ENCODE measurements at regions not wholly inside any gene's neighbourhood (a gene's known extent, or its start where the extent isn't known, plus 50 kb on each side); places are given as distances from the start of the nearest gene placed in this dataset.

DNA sequence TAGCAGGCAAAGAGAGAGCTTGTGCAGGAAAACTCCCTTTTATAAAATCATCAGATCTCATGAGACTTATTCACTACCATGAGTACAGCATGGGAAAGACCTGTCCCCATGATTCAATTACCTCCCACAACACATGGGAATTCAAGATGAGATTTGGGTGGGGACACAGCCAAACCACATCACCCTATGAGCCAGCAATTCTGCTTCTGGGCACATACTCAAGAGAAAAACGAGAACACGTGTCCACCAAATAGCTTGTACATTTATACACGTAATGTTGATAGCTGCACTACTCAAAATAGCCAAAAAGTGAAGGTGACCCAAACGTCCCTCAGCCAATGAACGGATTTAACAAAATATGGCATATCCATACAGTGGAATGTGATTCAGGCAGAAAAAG is 94.5 kb upstream of the DHRSX start:
- TF ChIP-seq, protein P1, sequence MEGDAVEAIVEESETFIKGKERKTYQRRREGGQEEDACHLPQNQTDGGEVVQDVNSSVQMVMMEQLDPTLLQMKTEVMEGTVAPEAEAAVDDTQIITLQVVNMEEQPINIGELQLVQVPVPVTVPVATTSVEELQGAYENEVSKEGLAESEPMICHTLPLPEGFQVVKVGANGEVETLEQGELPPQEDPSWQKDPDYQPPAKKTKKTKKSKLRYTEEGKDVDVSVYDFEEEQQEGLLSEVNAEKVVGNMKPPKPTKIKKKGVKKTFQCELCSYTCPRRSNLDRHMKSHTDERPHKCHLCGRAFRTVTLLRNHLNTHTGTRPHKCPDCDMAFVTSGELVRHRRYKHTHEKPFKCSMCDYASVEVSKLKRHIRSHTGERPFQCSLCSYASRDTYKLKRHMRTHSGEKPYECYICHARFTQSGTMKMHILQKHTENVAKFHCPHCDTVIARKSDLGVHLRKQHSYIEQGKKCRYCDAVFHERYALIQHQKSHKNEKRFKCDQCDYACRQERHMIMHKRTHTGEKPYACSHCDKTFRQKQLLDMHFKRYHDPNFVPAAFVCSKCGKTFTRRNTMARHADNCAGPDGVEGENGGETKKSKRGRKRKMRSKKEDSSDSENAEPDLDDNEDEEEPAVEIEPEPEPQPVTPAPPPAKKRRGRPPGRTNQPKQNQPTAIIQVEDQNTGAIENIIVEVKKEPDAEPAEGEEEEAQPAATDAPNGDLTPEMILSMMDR (IDR thresholded peaks at IDR 0.05), result no peak
- TF ChIP-seq, protein P2, sequence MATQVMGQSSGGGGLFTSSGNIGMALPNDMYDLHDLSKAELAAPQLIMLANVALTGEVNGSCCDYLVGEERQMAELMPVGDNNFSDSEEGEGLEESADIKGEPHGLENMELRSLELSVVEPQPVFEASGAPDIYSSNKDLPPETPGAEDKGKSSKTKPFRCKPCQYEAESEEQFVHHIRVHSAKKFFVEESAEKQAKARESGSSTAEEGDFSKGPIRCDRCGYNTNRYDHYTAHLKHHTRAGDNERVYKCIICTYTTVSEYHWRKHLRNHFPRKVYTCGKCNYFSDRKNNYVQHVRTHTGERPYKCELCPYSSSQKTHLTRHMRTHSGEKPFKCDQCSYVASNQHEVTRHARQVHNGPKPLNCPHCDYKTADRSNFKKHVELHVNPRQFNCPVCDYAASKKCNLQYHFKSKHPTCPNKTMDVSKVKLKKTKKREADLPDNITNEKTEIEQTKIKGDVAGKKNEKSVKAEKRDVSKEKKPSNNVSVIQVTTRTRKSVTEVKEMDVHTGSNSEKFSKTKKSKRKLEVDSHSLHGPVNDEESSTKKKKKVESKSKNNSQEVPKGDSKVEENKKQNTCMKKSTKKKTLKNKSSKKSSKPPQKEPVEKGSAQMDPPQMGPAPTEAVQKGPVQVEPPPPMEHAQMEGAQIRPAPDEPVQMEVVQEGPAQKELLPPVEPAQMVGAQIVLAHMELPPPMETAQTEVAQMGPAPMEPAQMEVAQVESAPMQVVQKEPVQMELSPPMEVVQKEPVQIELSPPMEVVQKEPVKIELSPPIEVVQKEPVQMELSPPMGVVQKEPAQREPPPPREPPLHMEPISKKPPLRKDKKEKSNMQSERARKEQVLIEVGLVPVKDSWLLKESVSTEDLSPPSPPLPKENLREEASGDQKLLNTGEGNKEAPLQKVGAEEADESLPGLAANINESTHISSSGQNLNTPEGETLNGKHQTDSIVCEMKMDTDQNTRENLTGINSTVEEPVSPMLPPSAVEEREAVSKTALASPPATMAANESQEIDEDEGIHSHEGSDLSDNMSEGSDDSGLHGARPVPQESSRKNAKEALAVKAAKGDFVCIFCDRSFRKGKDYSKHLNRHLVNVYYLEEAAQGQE (IDR thresholded peaks at IDR 0.05; ENCODE audit: insufficient read depth in 1 of 2, low read depth in 2 of 2, low read length in 1 of 2), result no peak
- no peak for TF ChIP-seq POLR2AphosphoS5 (IDR thresholded peaks at IDR 0.05; ENCODE audit: low read depth, low read length)
- TF ChIP-seq SIN3A (IDR thresholded peaks at IDR 0.05; ENCODE audit: borderline replicate concordance, insufficient read depth, low read depth, low read length), result no peak
- no peak for TF ChIP-seq TCF7L2 (IDR thresholded peaks at IDR 0.05; ENCODE audit: low read depth, low read length)
